HL-60 (cell line): ENCODE measurements at regions not wholly inside any gene's neighbourhood (a gene's known extent, or its start where the extent isn't known, plus 50 kb on each side); places are given as distances from the start of the nearest gene placed in this dataset.
"Not testable (repeated sequence)": the region's sequence is repeated elsewhere in the genome, so short reads cannot be mapped to it uniquely, and the experiment has no call there.

ENCODE experiments used
- CTCF ChIP-seq: IDR thresholded peaks from one replicate; pipeline ENCODE4 v1.5.1; 2011; ENCODE audit warnings: low read length, control low read depth, inconsistent platforms; ENCODE audit not compliant: insufficient read depth
- POLR2AphosphoS5 ChIP-seq: IDR thresholded peaks from 2 replicates; pipeline ENCODE4 v1.6.1; 2012; ENCODE audit warnings: low read depth
- REST ChIP-seq: IDR thresholded peaks from 2 replicates; pipeline ENCODE4 v1.6.1; 2012; ENCODE audit warnings: low read depth; ENCODE audit not compliant: insufficient replicate concordance

- not testable (repeated sequence) for TF ChIP-seq CTCF, POLR2AphosphoS5, REST
These were observed 1431.8 kb downstream of the FOXD4L5 start for GRCh38 chr9:63853140-63853751.
